ENCODE measurements at regions not wholly inside any gene's neighbourhood (a gene's known extent, or its start where the extent isn't known, plus 50 kb on each side); places are given as distances from the start of the nearest gene placed in this dataset.

- TF ChIP-seq EZH2 (IDR thresholded peaks at IDR 0.05; ENCODE audit: low read length), result no peak
- TF ChIP-seq, protein P1, sequence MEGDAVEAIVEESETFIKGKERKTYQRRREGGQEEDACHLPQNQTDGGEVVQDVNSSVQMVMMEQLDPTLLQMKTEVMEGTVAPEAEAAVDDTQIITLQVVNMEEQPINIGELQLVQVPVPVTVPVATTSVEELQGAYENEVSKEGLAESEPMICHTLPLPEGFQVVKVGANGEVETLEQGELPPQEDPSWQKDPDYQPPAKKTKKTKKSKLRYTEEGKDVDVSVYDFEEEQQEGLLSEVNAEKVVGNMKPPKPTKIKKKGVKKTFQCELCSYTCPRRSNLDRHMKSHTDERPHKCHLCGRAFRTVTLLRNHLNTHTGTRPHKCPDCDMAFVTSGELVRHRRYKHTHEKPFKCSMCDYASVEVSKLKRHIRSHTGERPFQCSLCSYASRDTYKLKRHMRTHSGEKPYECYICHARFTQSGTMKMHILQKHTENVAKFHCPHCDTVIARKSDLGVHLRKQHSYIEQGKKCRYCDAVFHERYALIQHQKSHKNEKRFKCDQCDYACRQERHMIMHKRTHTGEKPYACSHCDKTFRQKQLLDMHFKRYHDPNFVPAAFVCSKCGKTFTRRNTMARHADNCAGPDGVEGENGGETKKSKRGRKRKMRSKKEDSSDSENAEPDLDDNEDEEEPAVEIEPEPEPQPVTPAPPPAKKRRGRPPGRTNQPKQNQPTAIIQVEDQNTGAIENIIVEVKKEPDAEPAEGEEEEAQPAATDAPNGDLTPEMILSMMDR (optimal IDR thresholded peaks at IDR 0.05 in 1 of 3, IDR thresholded peaks at IDR 0.05 in 1 of 3, conservative IDR thresholded peaks at IDR 0.05 in 1 of 3; ENCODE audit: extremely low read depth in 1 of 3, insufficient read depth in 2 of 3, low read length in 3 of 3), result no peak
- H2AFZ ChIP-seq (ENCODE audit: control insufficient read depth, low read length), result no peak overlapping the region
- no peaks in the 10 kb centered on the region for H3K79me2 ChIP-seq (ENCODE audit: control insufficient read depth, insufficient read depth, low read length)
- dilution Hi-C loops (cut with MboI; ENCODE audit: extremely low pct_ligation_motif_present, low sequenced_read_pairs), result no loop called here
- no peak overlapping the region for H3K4me2 ChIP-seq (ENCODE audit: control insufficient read depth, extremely low read depth, insufficient read depth, low read depth, low read length)
- H3K4me1 ChIP-seq (ENCODE audit: control insufficient read depth, extremely low read depth, insufficient read depth, low read length), result no peaks in the 10 kb centered on the region
- H4K20me1 ChIP-seq (ENCODE audit: control insufficient read depth, extremely low read depth, insufficient read depth, low read length), result no peaks in the 10 kb centered on the region
- no peaks in the 10 kb centered on the region for H3K36me3 ChIP-seq (ENCODE audit: control insufficient read depth in 2 of 2, extremely low read depth in 1 of 2, insufficient read depth in 2 of 2, low read length in 2 of 2)
- FAIRE-seq, result no peak
- H3K9me3 ChIP-seq (ENCODE audit: control insufficient read depth, low read depth, low read length), result no peaks in the 10 kb centered on the region
- H3K4me3 ChIP-seq (ENCODE audit: control insufficient read depth in 2 of 3, extremely low read depth in 1 of 3, insufficient read depth in 2 of 3, low read depth in 1 of 3, low read length in 3 of 3), result no peak overlapping the region
- DNase-seq (ENCODE audit: low read depth, low spot score), result no peak
- peaks cover 17% of the 10 kb centered on the region for H3K27me3 ChIP-seq (ENCODE audit: control insufficient read depth, extremely low read depth, insufficient read depth, low read length)
- no peaks in the 10 kb centered on the region for H3K9me1 ChIP-seq (ENCODE audit: control insufficient read depth, extremely low read depth, insufficient read depth, low read length)
- no peak overlapping the region for H3K9ac ChIP-seq (ENCODE audit: control insufficient read depth, extremely low read depth, insufficient read depth, low read length)
- H3K27ac ChIP-seq (ENCODE audit: control insufficient read depth, insufficient read depth, low read length), result no peak overlapping the region
These were observed 153.8 kb downstream of the PTPRU start for GRCh38 chr1:29390075-29390474.

- Histone ChIP-seq H3K79me2 (ENCODE audit: control insufficient read depth, insufficient read depth, low read length) (no peaks in the 10 kb centered on the region), H3K36me3 (ENCODE audit: control insufficient read depth in 2 of 2, extremely low read depth in 1 of 2, insufficient read depth in 2 of 2, low read length in 2 of 2) (no peaks in the 10 kb centered on the region), H3K4me1 (ENCODE audit: control insufficient read depth, extremely low read depth, insufficient read depth, low read length) (peaks cover 3% of the 10 kb centered on the region), H3K9ac (ENCODE audit: control insufficient read depth, extremely low read depth, insufficient read depth, low read length) (no peak overlapping the region), H3K27ac (ENCODE audit: control insufficient read depth, insufficient read depth, low read length) (no peak overlapping the region), H3K27me3 (ENCODE audit: control insufficient read depth, extremely low read depth, insufficient read depth, low read length) (peaks cover 15% of the 10 kb centered on the region), H3K4me3 (ENCODE audit: control insufficient read depth in 2 of 3, extremely low read depth in 1 of 3, insufficient read depth in 2 of 3, low read depth in 1 of 3, low read length in 3 of 3) (no peak overlapping the region), H3K9me3 (ENCODE audit: control insufficient read depth, low read depth, low read length) (no peaks in the 10 kb centered on the region), H2AFZ (ENCODE audit: control insufficient read depth, low read length) (no peak overlapping the region), H3K9me1 (ENCODE audit: control insufficient read depth, extremely low read depth, insufficient read depth, low read length) (no peaks in the 10 kb centered on the region), H3K4me2 (ENCODE audit: control insufficient read depth, extremely low read depth, insufficient read depth, low read depth, low read length) (no peak overlapping the region), H4K20me1 (ENCODE audit: control insufficient read depth, extremely low read depth, insufficient read depth, low read length) (no peaks in the 10 kb centered on the region)
- no peak for FAIRE-seq
- dilution Hi-C loops (cut with MboI; ENCODE audit: extremely low pct_ligation_motif_present, low sequenced_read_pairs), result no loop called here
- no peak for DNase-seq (ENCODE audit: low read depth, low spot score)
- TF ChIP-seq, protein P1 (optimal IDR thresholded peaks at IDR 0.05 in 1 of 3, IDR thresholded peaks at IDR 0.05 in 1 of 3, conservative IDR thresholded peaks at IDR 0.05 in 1 of 3; ENCODE audit: extremely low read depth in 1 of 3, insufficient read depth in 2 of 3, low read length in 3 of 3), result no peak
- no peak for TF ChIP-seq EZH2 (IDR thresholded peaks at IDR 0.05; ENCODE audit: low read length)
These were observed 153.3 kb downstream of the PTPRU start for GRCh38 chr1:29389533-29390041.

All from keratinocyte (primary cell).